CD4-positive, alpha-beta T cell (primary cell): ENCODE measurements at regions not wholly inside any gene's neighbourhood (a gene's known extent, or its start where the extent isn't known, plus 50 kb on each side); places are given as distances from the start of the nearest gene placed in this dataset.

Experiments used
- ATAC-seq: fragments of 200-7000 bp; cut with Tn5 transposase; one replicate; pipeline ENCODE4 v1.10.0; 2022; ENCODE audit warnings: mild to moderate bottlenecking; ENCODE audit not compliant: poor library complexity
- CTCF ChIA-PET: fragments of 350-600 bp; sonication (Branson Sonifier 250); formaldehyde crosslinking; loops from one replicate; lab custom pipeline; 2021; ENCODE audit warnings: antibody characterized with exemption, inconsistent platforms; lab: Charles Lee
- POLR2A ChIA-PET: fragments of 350-600 bp; sonication (Branson Sonifier 250); formaldehyde crosslinking; loops from one replicate; lab custom pipeline; 2021; ENCODE audit warnings: antibody characterized with exemption, inconsistent platforms; lab: Charles Lee
- DNase-seq, 14 experiments: peaks; one replicate each; pipeline ENCODE4 v3.0.0-alpha.2; 2013 to 2020; ENCODE audit warnings: mixed read lengths in 2 of 14
- H3K27ac ChIP-seq, 2 donors: one replicate each; pipeline versions ENCODE4 v1.5.1 to v1.7.0; 2013; ENCODE audit warnings: low read length in 2 of 2, low read depth in 1 of 2, mild to moderate bottlenecking in 1 of 2
- H3K27me3 ChIP-seq, 2 experiments: 1 replicate in 1 of 2; 2 replicates in 1 of 2; pipeline versions ENCODE4 v1.6.1 to v1.7.0; 2013; ENCODE audit warnings: low read length in 2 of 2, control low read depth in 1 of 2, mild to moderate bottlenecking in 1 of 2, moderate library complexity in 1 of 2; ENCODE audit not compliant: insufficient read depth in 2 of 2, control insufficient read depth in 1 of 2
- H3K36me3 ChIP-seq: one replicate; pipeline ENCODE4 v1.6.1; 2013; ENCODE audit warnings: low read length, control low read depth; ENCODE audit not compliant: insufficient read depth
- H3K4me1 ChIP-seq: one replicate; pipeline ENCODE4 v1.6.1; 2013; ENCODE audit warnings: low read length, control low read depth; ENCODE audit not compliant: insufficient read depth
- H3K4me3 ChIP-seq: one replicate; pipeline ENCODE4 v1.5.1; 2013; ENCODE audit warnings: mild to moderate bottlenecking, low read length, moderate library complexity
- H3K9me3 ChIP-seq, 2 experiments: 1 replicate in 1 of 2; 2 replicates in 1 of 2; pipeline versions ENCODE4 v1.6.1 to v1.7.0; 2013; ENCODE audit warnings: low read length in 2 of 2, mild to moderate bottlenecking in 2 of 2, control low read depth in 1 of 2, moderate library complexity in 1 of 2; ENCODE audit not compliant: control insufficient read depth in 1 of 2, insufficient read depth in 1 of 2
- H3K27ac Mint-ChIP-seq: one replicate; pipeline ENCODE4 v1.8.0; 2020; ENCODE audit warnings: mixed read lengths
- H3K27me3 Mint-ChIP-seq: one replicate; pipeline ENCODE4 v1.8.0; 2021; ENCODE audit warnings: mixed read lengths
- H3K36me3 Mint-ChIP-seq: one replicate; pipeline ENCODE4 v1.8.0; 2021; ENCODE audit warnings: low read depth, mixed read lengths
- H3K4me1 Mint-ChIP-seq: one replicate; pipeline ENCODE4 v1.8.0; 2021; ENCODE audit warnings: low read depth, mixed read lengths
- H3K4me3 Mint-ChIP-seq: one replicate; pipeline ENCODE4 v1.8.0; 2020; ENCODE audit warnings: mild to moderate bottlenecking, mixed read lengths
- H3K9me3 Mint-ChIP-seq: one replicate; pipeline ENCODE4 v1.8.0; 2020; ENCODE audit warnings: mixed read lengths
- CTCF ChIP-seq: fragments of 200-600 bp; IDR thresholded peaks from one replicate; pipeline ENCODE4 v1.8.0; 2022; ENCODE audit warnings: antibody characterized with exemption, mild to moderate bottlenecking
- intact Hi-C, 2 experiments: fragments of 100-400 bp; cut with DNase I in 1 of 2; cut with micrococcal nuclease in 1 of 2; formaldehyde crosslinking; loops; one replicate each; pipeline versions ENCODE4 v1.15.1 to v1.9.0; 2023 to 2025; cut with DNase I, micrococcal nuclease

DNA sequence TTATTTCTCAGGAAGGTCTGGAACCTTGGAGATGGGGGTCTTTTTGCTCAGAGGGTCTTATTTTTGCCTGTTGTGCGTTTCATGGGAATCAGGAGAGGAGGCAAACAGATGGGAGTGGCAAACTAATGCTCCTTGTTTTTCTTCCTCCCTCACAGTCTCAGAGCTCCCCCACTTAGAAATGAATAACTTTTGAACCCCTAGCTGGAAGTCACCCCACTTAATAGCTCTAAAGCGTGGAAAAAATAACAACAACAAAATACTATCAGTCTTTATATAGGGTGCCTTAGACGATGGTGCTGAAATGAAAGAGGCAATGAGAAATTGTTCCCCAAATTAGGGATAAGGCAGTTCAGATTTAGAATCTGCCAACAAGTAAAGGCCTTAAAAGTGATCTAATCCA lies 76.8 kb upstream of the BDNF start:
- POLR2A ChIA-PET, result no interaction called here
- H3K27ac Mint-ChIP-seq, result no peak overlapping the region

GRCh38 chr11:27773884-27774283 lies 73.6 kb upstream of the BDNF start:
- peaks cover 3% of the 10 kb centered on the region for H3K9me3 Mint-ChIP-seq
- no peak for TF ChIP-seq CTCF
- intact Hi-C loops, result no loop called here

More for the DNA sequence above, 76.8 kb upstream of the BDNF start:
- Histone ChIP-seq H3K36me3 (no peaks in the 10 kb centered on the region), H3K27ac (no peak overlapping the region), H3K4me3 (no peak overlapping the region), H3K9me3 (no peaks in the 10 kb centered on the region), H3K27me3 (no peaks in the 10 kb centered on the region), H3K4me1 (no peaks in the 10 kb centered on the region)
- Mint-ChIP-seq H3K4me1 (no peaks in the 10 kb centered on the region), H3K27me3 (no peaks in the 10 kb centered on the region), H3K36me3 (no peaks in the 10 kb centered on the region), H3K4me3 (no peak overlapping the region), H3K9me3 (peaks cover 8% of the 10 kb centered on the region)
- intact Hi-C loops, result no loop called here
- ATAC-seq, result no peak
- TF ChIP-seq CTCF, result no peak
- DNase-seq, result no peak
- CTCF ChIA-PET, result no interaction called here

GRCh38 chr11:27771516-27771915 lies 71.3 kb upstream of the BDNF start:
- intact Hi-C loops, result no loop called here
- Histone ChIP-seq H3K9me3 (no peaks in the 10 kb centered on the region), H3K27ac (no peak overlapping the region), H3K4me3 (no peak overlapping the region), H3K36me3 (no peaks in the 10 kb centered on the region), H3K4me1 (no peaks in the 10 kb centered on the region), H3K27me3 (no peaks in the 10 kb centered on the region)
- Mint-ChIP-seq H3K27ac (no peak overlapping the region), H3K27me3 (no peaks in the 10 kb centered on the region), H3K36me3 (no peaks in the 10 kb centered on the region), H3K4me3 (no peak overlapping the region), H3K9me3 (peaks cover 5% of the 10 kb centered on the region), H3K4me1 (no peaks in the 10 kb centered on the region)
- TF ChIP-seq CTCF, result no peak
- DNase-seq (no peak), ATAC-seq (no peak)
- ChIA-PET POLR2A (no interaction called here), CTCF (no interaction called here)

More at GRCh38 chr11:27773884-27774283, 73.6 kb upstream of the BDNF start:
- H3K4me1 Mint-ChIP-seq, result no peaks in the 10 kb centered on the region
- Histone ChIP-seq H3K27me3 (no peaks in the 10 kb centered on the region), H3K27ac (no peak overlapping the region), H3K36me3 (no peaks in the 10 kb centered on the region), H3K9me3 (no peaks in the 10 kb centered on the region), H3K4me1 (no peaks in the 10 kb centered on the region), H3K4me3 (no peak overlapping the region)
- H3K4me3 Mint-ChIP-seq, result no peak overlapping the region
- no peak for ATAC-seq
- no peak overlapping the region for H3K27ac Mint-ChIP-seq
- CTCF ChIA-PET, result no interaction called here
- no peaks in the 10 kb centered on the region for H3K27me3 Mint-ChIP-seq
- no peaks in the 10 kb centered on the region for H3K36me3 Mint-ChIP-seq
- DNase-seq, result no peak
- POLR2A ChIA-PET, result no interaction called here
